Heart left ventricle (tissue), 13 donors: ENCODE measurements at regions not wholly inside any gene's neighbourhood (a gene's known extent, or its start where the extent isn't known, plus 50 kb on each side); places are given as distances from the start of the nearest gene placed in this dataset.

Experiments used
- POLR2A ChIP-seq, 2 donors: fragments of 450-650 bp; IDR thresholded peaks; one replicate each; pipeline ENCODE4 v1.6.1; 2017; ENCODE audit warnings: antibody characterized with exemption in 2 of 2, mild to moderate bottlenecking in 2 of 2, moderate library complexity in 2 of 2
- TF ChIP-seq, protein P1 (sequence below), 12 donors: fragments of 200-600 bp; sonication (generic) in 4 of 12; IDR thresholded peaks; one replicate each; pipeline versions ENCODE4 v1.5.0 to v1.8.0; 2018 to 2022; ENCODE audit warnings: antibody characterized with exemption in 12 of 12, mild to moderate bottlenecking in 5 of 12
- donor health status: ischemic (EF 13 %, LVEDD 7.1; RV severe dilation, severe dysfunction).
- donor health status: DM: no; HTN: yes; CAD: no.
- donor health status: DM: no; HTN: no; CAD: no.
- donor health status: ischemic (EF 25% LVEDD 6.9; RV normal size, moderate dysfunction).
- donor health status: ischemic (EF 25% LVEDD 5.7; RV mildly dilated, moderate dysfunction).
- donor health status: ischemic (EF 35%, LVEDD 5.7; RV mildly dilated, moderate dysfunction).
- donor health status: nonischemic (EF 11% LVEDD 7.7; RV severe dilation, severe dysfunction).
- donor health status: DM: yes; HTN: yes; CAD: no.
- donor health status: PGD.
- donor health status: ischemic (EF 29% LVEDD 5.4; RV normal size, mild dysfunction).
- donor health status: nonischemic (EF 23%, LVEDD 6.1; RV moderate dilation, normal function).

DNA sequence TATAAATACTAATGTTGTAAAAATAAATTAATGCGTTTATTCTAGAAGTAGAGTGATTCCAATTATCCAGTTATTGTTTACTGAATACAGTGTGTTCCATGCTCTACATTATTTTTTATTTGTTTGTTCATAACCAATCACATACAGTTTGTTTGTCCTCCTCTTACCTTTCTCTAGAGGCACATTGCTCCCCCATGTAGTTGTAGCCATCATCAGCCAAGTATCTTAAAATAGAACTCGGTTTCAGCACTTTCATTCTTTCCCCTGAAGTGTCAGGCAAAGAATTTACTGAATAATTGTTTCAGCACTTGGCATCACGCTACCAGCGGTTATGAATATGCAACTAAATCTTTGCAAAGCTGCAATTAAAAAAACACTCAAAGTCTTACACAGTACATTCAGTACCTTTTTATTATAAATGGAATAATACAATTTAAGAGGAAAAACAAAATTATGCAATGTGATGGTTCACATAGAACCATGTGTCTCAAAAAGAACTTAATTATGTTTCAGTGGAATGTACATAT is 448.6 kb upstream of the ATP10A start:
- TF ChIP-seq, protein P1, sequence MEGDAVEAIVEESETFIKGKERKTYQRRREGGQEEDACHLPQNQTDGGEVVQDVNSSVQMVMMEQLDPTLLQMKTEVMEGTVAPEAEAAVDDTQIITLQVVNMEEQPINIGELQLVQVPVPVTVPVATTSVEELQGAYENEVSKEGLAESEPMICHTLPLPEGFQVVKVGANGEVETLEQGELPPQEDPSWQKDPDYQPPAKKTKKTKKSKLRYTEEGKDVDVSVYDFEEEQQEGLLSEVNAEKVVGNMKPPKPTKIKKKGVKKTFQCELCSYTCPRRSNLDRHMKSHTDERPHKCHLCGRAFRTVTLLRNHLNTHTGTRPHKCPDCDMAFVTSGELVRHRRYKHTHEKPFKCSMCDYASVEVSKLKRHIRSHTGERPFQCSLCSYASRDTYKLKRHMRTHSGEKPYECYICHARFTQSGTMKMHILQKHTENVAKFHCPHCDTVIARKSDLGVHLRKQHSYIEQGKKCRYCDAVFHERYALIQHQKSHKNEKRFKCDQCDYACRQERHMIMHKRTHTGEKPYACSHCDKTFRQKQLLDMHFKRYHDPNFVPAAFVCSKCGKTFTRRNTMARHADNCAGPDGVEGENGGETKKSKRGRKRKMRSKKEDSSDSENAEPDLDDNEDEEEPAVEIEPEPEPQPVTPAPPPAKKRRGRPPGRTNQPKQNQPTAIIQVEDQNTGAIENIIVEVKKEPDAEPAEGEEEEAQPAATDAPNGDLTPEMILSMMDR (IDR thresholded peaks at IDR 0.05) = no peak
- TF ChIP-seq POLR2A (IDR thresholded peaks at IDR 0.05) = no peak
